ENCODE measurements at regions not wholly inside any gene's neighbourhood (a gene's known extent, or its start where the extent isn't known, plus 50 kb on each side); places are given as distances from the start of the nearest gene placed in this dataset.

DNA sequence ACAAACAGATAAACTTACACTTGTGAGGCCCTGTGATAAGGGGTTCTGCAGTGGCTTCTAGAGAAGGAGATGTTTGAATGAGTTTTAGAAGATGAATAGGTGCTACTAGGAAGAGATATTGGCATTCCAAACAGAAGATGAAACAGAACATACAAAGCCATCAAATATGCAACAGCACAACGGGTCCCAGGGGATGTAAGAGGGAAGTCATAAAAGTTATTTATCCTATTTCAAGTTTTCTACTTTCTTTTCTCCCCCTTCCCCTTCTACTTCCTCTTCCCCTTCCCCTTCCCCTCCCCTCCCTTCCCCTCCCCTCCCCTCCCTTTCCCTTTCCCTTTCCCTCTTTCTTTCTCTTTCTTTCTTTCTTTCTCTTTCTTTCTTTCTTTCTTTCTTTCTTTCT, 94.9 kb upstream of the CADM1 start:
- DNase-seq = no peak

DNA sequence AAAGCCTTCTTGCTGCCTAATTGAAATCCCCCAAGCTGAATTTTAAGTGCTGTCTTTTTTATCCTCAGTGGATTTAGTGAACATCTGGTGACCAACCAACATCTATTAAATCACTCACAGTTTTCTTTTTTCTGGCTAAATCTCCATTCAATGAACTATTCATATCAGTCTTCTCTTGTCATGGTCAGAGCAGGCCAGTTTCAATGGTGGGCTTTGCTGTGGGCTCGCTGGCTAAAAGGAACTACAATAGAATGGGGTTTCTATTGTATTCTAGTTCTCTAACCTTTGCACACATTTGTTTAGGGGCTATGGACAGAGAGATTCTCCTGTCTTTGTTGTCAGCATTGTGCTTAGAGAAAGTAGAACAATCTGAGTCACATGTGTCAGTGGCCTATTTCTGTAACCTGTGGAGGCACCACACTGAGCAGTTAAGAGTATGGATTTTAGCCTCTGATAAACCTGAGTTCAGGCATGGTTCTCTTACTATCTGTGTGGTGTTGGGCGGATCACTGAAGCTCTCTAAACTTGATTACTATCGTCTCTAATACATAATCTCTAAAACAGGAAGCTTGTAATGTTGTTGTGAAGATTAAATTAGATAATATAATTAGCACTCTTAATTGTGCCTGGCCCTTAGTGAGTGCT, 94.2 kb upstream of the CADM1 start:
- no peak for DNase-seq

DNA sequence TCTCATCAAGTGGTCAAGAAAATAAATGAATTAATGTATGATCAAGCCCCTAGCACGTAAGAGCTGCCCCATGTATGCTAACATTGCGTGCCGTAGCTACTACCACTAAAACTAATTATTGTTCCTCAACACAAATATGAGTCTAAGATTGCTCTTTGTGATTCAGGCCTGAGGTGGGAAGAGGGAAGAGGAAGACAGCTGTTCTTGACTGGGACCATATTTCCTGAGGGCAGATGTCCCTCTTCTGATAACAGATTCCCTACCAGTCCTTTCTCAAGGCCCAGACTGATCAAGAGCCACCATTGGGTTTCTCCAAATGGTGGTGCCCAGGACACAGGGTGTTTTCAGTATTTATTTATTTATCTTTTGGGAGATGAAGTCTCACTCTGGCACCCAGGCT, 87.2 kb upstream of the CADM1 start:
- DNase-seq = no peak

DNA sequence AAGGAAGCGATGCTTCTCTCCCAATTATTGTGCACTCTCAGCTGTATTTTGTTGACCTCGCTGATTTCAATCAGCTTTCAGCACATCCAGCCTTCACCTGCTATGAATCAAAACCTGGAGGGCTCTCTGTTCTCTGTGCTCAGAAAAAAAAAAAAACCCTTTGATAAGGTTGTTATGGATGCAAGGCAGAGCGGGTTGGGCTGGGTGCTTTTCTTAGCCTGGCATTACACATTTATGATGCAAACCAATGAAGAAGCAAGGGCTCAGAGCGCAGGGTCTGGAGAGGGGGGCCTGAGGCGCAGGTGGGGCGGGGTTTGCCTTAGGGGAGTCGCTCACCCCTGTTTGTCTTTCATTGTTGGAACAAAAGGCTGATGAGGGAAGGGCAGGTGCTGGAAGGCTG, 86.0 kb upstream of the CADM1 start:
- DNase-seq = peak; percentile 55

DNA sequence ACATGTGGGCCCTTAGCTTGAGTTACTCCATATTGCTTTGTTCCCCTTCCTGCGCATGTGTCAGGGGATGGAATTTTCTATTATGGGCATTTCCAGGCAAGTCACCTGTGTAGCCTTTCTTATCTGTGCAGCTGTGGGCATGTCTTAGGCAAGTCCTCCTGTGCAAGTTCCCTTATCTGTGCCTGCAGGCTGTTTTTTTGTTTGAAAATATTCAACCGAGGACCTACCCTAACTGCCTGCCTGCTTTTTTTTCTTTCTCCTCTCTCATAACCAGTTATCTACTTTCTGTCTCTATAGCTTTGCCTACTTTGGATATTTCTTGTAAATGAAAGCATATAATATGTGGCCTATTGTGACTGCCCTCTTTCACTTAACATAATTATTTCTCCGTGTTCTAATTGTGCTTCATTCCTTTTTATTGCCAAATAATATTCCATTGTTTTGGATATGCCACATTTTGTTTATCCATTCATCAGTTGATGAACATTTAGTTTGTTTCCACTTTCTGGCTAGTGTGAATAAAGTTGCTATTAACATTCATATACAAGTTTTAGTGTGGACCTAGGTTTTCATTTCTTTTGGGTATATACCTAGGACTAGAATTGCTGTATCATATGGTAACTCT, 83.6 kb upstream of the CADM1 start:
- DNase-seq = no peak

DNA sequence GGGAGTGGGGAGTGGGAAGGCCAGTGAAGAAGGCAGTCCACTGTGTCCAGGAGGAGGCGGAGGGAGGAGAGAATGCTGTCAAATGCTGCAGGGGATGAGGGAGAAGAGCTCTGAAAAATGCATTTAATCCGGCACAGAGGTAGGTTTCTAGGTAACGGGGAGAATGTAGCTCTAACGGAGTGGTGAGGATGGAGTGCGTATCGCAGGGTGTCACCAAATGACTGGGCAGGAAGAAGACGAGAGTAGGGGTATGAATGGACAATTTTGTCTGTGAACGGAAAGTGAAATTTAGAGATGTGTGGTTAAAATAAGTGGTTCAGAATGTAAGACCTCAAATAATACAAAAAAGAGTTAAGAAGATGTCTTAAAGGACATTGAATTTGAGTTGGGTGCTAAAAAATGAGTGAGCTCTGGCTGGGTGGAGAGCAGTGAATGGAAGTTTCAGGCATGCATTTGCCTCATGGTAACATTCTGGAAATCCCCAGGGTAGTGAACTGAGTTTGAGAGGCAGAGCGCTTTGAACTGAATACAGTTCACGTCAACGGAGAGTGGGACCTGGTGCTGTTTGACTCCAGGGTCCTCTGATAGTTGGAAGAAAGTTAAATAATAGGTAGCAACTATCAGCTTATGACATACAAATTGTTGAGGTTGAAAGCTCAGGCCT, 81.3 kb upstream of the CADM1 start:
- no peak for DNase-seq

DNA sequence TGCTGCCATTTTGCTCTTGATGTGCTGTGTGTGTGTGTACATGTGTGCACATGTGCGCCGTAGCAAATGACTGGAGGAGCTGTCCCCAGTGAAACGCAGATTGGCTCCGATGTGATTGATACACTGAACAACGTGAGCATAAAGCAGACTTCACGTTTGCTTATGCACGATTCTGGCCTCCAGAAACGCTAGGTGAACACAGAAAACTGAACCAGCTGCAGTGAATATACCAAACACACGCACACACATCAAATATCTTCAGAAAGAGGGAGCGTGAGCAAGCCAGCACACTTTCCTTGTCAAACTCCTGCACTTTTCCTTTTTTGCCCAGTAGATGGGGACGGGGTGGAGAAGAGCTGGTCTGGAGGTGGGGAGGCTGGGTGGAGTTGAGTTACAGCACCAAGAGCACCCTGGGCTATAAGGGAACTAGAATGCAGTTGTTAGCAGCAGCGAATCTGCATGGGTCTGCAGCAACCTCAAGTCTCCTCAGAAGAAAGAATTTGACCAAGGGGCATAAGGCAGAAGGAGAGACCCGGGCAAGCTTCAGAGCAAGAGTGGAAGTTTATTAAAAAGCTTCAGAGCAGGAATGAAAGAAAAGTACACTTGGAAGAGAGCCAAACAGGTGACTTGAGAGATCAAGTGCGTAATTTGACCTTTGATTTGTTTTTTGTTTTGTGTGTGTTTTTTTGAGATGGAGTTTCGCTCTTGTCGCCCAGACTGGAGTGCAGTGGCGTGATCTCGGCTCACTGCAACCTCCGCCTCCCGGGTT, 77.8 kb upstream of the CADM1 start:
- peak; percentile 67 for DNase-seq

DNA sequence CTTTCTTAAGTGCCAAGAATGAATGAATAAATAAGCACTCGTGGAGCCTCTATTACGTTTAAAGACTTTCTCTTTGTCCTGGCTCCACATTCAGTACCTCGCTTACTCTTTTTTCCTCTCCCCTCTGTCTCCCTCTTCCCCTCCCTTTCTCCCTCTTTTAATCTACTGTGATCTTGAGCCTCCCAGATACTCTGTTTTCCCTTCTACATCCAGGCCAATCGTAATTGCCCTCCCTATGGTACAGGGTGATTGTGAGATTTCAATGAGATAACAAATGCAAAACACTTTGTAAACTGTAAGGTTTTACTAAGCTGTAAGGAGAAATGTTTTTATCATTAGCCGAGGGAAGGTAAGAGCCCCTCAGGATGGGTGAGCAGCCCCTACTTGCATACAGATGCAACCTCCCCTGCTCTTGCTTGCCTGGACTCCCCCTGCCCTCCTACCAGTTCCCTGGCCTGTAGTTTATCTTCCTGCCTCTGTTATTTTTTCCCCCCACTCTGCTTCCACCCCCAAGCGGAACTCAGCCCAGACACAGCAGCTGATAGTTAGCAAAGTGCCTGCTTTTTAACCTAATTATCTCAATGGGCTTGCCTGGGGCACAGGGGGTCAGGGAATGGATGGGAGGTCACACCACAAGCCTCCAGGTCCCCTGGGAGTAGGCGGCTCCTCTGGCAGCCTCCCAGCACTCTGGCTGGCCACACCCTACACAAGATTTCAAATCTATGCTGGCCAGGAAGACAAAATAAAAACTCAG, 76.9 kb upstream of the CADM1 start:
- DNase-seq = peak; percentile 49

DNA sequence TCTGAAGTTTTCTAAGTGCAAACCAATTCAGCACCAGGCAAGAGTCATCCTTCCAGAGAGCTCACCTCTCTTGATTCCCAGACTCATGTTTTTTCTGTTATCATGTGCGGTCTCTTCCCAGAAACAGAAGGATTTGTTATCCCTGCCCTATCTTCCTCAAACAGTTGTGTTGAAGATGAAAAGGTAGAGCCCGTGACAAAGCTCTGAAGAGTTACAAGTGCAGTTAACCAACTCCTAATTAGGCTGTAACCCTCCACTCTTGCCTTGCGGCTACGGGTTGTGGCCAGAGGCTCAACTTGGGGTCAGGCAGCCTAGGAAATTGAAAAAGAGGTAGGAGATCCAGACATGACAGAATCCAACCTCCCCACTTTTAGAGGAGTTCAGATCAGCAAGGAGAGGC, 76.2 kb upstream of the CADM1 start:
- DNase-seq = no peak

DNA sequence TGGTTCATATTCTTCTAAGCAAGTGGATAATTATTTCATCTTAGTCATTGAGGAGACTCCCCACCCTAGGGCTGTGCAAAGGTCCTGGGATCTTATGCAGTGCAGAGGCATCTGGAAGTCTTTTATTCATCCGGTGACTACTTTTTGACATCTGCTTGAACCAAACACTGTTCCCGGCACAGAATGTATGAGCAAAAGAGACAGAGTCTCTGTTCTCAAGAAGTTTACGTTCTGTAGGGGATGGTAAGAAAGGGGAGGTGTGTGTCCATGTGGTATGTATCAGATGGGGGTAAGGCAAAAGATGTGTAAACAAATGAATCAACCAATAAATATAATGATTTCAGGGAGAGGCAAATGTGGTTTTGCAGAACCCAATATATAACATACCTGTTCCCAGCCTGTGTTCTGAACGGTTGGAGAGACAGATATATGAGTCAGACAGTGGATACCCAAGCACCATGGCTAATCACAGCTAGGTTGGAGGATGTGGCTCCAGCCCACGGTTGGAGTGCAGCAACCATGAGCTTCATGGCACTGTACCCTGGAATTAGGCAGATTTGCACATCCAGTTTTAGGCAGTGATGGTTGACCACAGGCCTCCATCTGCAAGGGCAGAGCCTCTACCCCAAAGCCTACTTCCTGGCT, 75.1 kb upstream of the CADM1 start:
- no peak for DNase-seq

DNA sequence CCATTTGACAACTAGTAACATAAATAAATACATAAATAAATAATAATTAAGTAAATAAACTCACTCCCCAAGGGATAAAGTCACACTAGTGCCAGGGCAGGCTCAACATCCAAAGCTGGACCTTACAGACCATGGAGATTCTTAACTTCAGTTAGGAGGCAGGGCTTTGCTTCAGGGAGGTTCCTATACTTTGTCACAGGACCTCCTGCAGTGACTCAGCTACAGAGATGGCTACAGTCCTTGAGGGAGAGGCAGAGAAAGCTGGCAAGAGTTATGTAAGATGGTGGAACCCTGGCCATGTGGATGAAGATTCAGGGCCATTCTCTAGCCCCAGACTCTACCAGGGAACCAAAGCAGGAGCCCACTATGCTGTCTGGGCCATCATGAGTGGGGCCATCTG, 74.1 kb upstream of the CADM1 start:
- no peak for DNase-seq

DNA sequence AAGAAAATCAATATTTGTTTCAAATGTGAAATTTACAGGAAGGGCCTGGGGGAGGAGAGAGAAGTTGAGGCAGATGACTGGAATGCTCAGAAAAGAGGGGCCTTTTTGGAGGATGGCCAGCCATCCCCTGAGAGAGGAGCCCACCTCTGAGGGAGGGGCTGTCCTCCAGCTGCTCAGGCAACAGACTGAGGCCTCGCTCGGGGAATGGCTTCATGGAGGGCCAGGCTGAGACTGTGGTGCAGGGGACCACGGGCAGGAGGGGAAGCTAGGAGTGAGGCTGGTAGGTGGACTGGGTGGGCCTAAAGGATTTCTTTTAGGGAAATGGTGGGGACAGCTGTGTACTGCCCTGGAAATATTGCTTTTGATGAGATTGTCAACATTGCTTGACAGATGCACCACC, 73.5 kb upstream of the CADM1 start:
- DNase-seq = no peak

DNA sequence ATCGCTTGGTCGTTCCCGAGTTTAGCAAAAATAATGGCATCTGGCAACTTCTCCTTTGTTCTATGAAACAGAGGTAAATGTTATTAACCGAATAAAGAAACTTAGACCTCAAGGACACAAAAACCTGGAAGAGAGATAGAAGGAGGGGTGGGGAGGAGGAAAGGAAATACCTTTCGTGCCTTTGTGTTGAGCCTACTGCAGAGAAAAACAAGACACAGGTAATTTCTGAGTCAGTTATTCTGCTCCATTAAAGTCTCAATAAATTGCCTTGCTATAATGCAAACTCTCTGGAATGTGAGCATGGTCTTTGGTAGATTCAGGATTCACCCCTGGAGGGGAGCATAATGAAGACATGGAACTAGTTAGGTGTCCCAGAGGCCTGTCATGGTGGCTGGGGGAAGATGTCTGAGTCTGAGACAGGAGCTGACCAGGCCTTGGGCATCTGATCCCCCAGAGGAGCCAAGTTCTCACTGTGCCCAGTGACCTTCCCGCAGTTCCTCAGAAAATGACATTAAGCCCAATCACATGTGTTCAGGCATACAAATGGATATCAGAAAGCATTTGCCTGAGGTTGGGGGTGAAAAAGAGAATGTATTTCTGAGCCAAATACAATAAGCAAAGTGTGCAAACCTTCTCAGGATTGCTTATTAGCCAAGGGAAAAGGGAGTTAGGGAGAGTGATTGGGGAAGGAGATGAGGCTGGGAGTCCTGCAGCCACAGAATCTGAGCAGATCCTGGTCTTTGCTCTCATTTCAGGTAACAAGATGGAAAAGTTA, 72.6 kb upstream of the CADM1 start:
- DNase-seq = no peak

DNA sequence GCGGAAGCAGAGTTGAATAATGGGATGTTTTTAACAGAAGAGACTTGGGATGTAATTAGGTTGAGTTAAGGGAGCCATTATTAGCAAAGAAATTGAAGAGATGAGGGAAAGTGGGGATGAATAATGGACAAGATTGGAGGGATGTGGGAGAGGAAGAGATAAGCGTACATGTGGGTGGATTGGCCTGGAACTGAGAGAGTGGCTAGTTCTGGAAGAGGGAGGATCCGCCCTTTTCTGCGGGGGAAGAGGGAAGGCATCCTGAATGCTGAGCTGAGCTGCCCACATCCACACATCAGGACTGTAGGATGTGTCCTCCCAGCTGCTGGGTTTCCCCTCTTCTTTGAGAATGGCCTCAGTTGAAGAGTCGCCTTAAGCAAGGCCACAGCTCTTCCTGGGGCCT, 68.3 kb upstream of the CADM1 start:
- DNase-seq = no peak

DNA sequence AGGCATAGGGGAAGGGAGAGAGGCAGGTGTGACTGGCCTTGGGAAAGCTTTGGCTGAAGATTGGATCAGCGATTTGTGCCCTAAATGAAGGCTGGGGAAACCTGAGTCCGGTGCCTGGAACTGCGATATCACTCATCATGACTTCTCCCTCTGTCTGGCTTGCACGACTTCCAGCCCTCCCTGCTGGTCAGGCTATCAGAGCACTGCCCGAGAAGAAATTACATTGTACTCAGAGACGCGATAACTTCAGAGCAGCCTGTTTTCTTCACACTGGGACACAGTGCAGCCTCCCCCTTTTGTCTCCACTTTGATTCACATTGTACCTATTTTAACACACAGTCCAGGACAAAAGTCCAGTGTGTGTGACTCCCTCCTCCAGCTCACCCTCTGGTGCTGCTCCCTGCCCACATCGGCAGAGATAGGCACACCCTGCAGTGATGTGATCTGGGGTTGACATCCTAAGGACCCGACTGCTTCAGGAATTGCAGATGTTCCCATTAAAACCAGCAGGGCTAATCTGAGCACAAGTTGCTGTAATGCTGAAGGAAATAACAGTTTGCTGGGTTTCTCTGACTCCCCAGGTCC, 62.1 kb upstream of the CADM1 start:
- no peak for DNase-seq

DNA sequence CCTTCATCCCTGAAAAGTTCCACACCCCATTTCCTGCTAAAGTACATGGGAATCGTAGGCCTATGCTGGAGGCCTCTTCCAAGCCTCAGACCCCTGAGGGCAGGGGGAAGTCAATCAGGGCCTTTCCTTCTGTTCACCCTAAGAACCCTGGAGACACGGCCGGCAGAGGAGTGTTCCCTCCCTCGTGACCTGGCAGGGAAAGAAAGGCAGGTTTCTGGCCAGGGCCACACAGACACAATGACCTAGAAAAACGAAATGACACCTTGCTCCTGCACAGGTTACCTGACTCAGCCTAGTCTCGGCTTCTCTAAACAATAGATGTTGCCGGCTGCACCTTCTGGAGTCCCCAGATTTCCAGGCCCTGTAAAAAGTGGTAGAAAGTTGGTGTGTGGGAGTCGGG, 60.6 kb upstream of the CADM1 start:
- DNase-seq = no peak

DNA sequence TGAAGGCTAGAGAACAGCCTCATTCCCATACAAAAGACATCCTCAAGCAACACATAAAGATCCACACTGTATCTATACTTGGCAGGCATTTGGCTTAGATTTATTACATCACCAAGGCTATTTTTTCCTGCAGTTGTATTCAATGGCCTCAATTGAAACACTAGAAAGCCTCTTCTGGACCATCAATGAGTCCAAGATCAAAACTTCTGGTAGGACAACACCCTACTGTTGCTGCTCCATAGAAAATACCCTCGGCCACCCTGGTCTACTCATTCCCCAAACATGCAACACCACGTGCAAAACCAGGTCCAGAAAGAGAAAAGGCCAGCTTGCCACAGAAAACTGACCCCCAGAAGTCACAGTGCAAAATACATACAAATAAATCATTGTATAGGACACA, 56.9 kb upstream of the CADM1 start:
- DNase-seq = no peak

DNA sequence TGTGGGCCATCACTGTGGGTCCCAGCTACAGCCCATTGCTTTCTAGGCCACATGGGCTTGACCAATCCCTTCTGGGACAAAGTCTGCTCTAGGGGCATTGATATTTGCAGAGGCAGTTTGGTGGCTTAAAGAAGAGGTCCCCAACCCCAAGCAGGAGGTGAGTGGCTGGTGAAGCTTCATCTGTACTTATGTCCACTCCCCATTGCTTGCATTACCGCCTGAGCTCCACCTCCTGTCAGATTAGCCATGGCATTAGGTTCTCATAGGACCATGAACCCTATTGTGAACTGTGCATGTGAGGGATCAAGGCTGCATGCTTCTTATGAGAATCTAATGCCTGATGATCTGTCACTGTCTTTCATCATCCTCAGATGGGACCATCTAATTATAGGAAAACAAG, 54.4 kb upstream of the CADM1 start:
- no peak for DNase-seq

DNA sequence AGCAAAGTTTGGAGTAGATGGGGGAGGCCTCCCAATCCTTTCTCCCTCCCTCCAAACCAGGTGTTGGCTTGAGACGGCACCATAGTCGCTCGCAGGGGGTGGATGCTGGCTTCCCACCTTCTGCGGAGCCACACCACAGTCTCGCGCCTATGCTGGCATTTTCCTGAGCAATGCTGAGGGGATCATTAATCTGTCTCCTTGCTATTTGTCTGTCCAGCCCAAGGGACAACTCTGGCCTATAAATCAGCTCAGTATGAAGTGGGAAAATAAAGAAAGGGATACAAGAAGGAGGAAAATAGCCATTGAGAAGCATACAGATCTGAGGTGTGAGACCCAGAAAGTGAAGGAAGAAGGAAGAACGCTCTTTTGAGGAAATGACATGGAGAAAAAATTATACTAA, 53.5 kb upstream of the CADM1 start:
- no peak for DNase-seq

DNA sequence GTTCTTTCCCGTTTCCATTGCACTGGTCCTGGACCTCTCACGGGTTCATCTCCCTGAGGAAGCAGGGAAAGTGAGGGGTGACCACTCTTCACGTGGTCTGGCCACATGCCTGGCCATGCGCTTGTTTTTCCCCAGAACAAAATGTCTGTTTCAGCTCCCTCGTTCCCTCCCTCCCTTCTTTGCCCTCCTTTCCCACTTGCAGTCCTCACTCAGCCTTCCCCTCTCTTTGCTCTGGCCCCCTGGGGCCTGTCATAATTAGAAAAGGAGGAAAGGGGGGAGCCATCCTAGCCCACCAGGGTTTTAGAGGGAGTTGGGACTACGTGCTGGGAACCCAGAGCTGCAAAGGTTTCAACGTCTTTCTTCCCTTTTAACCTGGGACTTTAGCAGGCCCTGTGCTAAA, 52.8 kb upstream of the CADM1 start:
- DNase-seq = no peak

DNA sequence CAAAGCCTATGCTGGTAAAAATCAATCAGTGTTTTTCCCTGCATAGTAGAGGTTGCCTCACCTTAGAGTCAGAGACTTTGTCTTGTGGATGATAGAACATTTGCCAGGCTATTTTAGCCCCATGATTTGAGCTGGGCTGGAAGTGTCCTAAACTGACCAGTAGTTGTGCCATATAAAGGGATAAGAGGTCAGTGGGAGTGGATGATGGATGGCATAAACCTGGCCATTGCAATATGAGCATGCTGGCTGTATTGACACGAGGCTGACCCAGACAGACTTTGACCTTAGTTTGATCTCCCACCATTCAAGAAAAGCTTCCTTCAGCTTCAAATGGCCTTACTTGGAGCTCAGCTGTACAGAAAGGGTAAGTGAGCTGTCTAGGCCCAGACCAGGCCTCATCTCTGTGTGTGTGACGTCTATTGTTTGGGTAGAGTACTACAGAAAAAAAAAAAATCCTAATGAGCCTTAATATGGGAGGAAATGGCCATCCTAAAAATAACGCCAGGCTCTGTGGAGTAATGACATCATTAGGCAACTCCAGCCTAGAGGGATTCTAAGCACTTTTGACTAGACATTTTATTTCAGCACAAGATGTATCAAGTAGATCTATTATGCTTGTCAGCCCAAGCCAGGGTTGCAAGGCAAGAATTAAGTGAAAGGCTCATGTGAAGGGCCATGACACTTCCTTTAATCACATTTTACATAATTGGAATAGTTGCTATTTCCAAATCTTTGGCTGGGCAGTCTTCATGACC, 51.3 kb upstream of the CADM1 start:
- DNase-seq = no peak
